K562 (cell line): ENCODE measurements at regions not wholly inside any gene's neighbourhood (a gene's known extent, or its start where the extent isn't known, plus 50 kb on each side); places are given as distances from the start of the nearest gene placed in this dataset.

Source experiments
- EGR1 ChIP-seq: fragments of 450-650 bp; conservative IDR thresholded peaks from 2 replicates; pipeline ENCODE4 v1.6.1; 2017; ENCODE audit warnings: mild to moderate bottlenecking
- NELFE ChIP-seq: IDR thresholded peaks from 2 replicates; pipeline ENCODE4 v1.6.1; 2011; ENCODE audit warnings: mild to moderate bottlenecking; ENCODE audit not compliant: insufficient read depth, insufficient read length
- NR2C1 ChIP-seq, 2 experiments: fragments of 450-650 bp; IDR thresholded peaks; 2 replicates each; pipeline ENCODE4 v1.6.1; 2017; ENCODE audit warnings: mild to moderate bottlenecking in 2 of 2, antibody characterized with exemption in 1 of 2, inconsistent platforms in 1 of 2, missing compliant biosample characterization in 1 of 2, missing genetic modification characterization in 1 of 2
- POLR2A ChIP-seq: fragments of 450-650 bp; conservative IDR thresholded peaks from 2 replicates; pipeline ENCODE4 v1.6.1; 2016
- POLR2AphosphoS5 ChIP-seq: IDR thresholded peaks from 2 replicates; pipeline ENCODE4 v1.6.1; 2011; ENCODE audit warnings: mild to moderate bottlenecking, low read depth, low read length, moderate library complexity; ENCODE audit not compliant: control insufficient read depth, insufficient read depth
- SMC3 ChIP-seq: conservative IDR thresholded peaks from 2 replicates; pipeline ENCODE4 v1.6.1; 2011; ENCODE audit warnings: low read depth, low read length, improper control_type of control experiment; ENCODE audit not compliant: insufficient read depth
- STAT5B ChIP-seq: fragments of 250-450 bp; sonication (Bioruptor Pico); IDR thresholded peaks from 2 replicates; pipeline ENCODE4 v1.8.0; 2021; ENCODE audit warnings: mild to moderate bottlenecking, inconsistent platforms
- TAF1 ChIP-seq: IDR thresholded peaks from 2 replicates; pipeline ENCODE4 v1.6.1; 2011; ENCODE audit warnings: mild to moderate bottlenecking, low read length, moderate library complexity; ENCODE audit not compliant: insufficient read depth, control insufficient read depth, severe bottlenecking; ENCODE audit errors: extremely low read depth
- TOE1 ChIP-seq, 2 experiments: fragments of 450-650 bp in 1 of 2; sonication (generic) in 1 of 2; formaldehyde crosslinking in 1 of 2; IDR thresholded peaks; 2 replicates each; pipeline versions ENCODE4 v1.7.1 to v1.8.0; 2016 to 2022; ENCODE audit warnings: borderline replicate concordance in 2 of 2, mild to moderate bottlenecking in 2 of 2, antibody characterized with exemption in 1 of 2, inconsistent platforms in 1 of 2, low read depth in 1 of 2, missing genetic modification reagents in 1 of 2, moderate library complexity in 1 of 2
- ZNF24 ChIP-seq: fragments of 450-650 bp; IDR thresholded peaks from 2 replicates; pipeline ENCODE4 v1.6.1; 2016
- TF ChIP-seq, protein P1 (sequence below): fragments of 450-650 bp; formaldehyde crosslinking; IDR thresholded peaks from 2 replicates; pipeline ENCODE4 v1.4.0; 2020; ENCODE audit warnings: mild to moderate bottlenecking, mixed read lengths
- TF ChIP-seq, protein P2 (sequence below): sonication (generic); formaldehyde crosslinking; IDR thresholded peaks from 2 replicates; pipeline ENCODE4 v1.8.0; 2022; ENCODE audit warnings: missing genetic modification reagents, mild to moderate bottlenecking, borderline replicate concordance
- TF ChIP-seq, protein P3 (sequence below): fragments of 250-450 bp; sonication (Bioruptor Pico); IDR thresholded peaks from 2 replicates; pipeline ENCODE4 v1.8.0; 2021; ENCODE audit warnings: moderate library complexity, mild to moderate bottlenecking, inconsistent platforms

DNA sequence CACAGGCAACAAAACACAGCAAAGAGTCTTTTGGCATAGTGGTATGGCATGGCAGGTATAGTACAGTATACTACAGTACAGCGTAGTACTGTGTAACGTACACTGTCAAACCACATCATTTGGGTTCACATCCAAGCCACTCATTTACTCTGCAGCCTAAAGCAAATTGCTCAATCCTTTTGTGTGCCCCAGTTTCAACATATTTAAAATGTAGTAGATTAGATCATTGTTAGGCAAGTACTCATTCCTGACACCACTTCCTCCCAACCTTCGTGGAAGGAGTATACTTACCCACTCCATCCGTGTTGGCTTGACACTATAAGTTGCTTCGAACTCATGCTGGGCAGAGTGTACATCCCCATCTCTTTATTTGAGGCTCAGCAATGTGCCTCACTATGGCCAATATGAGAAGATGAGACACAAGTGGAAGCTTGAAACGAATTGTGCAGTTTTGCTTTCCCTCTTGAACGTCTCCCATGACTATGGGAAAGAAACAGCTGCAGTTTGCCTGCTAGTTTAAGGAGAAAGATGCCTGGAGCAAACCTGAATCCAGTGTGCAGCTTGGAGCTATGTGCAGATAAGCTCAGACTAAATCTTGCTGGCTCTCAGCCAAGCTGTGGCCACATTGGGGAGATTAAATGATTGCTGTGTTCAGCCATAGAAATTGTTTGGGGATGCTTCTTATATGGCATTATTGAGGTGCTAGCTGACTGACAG lies 85.7 kb upstream of the TBL1X start:
- TF ChIP-seq ZNF24 (no peak), TAF1 (no peak), POLR2A (no peak), POLR2AphosphoS5 (no peak), STAT5B (CRISPR knock-in tag) (no peak), EGR1 (no peak), NR2C1 (IDR thresholded peaks at IDR 0.05) (no peak), NR2C1 (tag; IDR thresholded peaks at IDR 0.05) (no peak), SMC3 (no peak), TOE1 (IDR thresholded peaks at IDR 0.05; ENCODE audit: borderline replicate concordance) (no peak), TOE1 (CRISPR knock-in tag; IDR thresholded peaks at IDR 0.05; ENCODE audit: borderline replicate concordance, low read depth) (no peak), NELFE (no peak)
- TF ChIP-seq, protein P1, sequence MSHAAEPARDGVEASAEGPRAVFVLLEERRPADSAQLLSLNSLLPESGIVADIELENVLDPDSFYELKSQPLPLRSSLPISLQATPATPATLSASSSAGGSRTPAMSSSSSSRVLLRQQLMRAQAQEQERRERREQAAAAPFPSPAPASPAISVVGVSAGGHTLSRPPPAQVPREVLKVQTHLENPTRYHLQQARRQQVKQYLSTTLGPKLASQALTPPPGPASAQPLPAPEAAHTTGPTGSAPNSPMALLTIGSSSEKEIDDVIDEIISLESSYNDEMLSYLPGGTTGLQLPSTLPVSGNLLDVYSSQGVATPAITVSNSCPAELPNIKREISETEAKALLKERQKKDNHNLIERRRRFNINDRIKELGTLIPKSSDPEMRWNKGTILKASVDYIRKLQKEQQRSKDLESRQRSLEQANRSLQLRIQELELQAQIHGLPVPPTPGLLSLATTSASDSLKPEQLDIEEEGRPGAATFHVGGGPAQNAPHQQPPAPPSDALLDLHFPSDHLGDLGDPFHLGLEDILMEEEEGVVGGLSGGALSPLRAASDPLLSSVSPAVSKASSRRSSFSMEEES (CRISPR knock-in tag): no peak
- TF ChIP-seq, protein P2, sequence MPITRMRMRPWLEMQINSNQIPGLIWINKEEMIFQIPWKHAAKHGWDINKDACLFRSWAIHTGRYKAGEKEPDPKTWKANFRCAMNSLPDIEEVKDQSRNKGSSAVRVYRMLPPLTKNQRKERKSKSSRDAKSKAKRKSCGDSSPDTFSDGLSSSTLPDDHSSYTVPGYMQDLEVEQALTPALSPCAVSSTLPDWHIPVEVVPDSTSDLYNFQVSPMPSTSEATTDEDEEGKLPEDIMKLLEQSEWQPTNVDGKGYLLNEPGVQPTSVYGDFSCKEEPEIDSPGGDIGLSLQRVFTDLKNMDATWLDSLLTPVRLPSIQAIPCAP: no peak
- TF ChIP-seq, protein P3, sequence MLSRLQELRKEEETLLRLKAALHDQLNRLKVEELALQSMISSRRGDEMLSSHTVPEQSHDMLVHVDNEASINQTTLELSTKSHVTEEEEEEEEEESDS (CRISPR knock-in tag): no peak
